GM21786 (cell line): ENCODE measurements at regions not wholly inside any gene's neighbourhood (a gene's known extent, or its start where the extent isn't known, plus 50 kb on each side); places are given as distances from the start of the nearest gene placed in this dataset.
"Not testable (repeated sequence)": the region's sequence is repeated elsewhere in the genome, so short reads cannot be mapped to it uniquely, and the experiment has no call there.

Experiments used
- ATAC-seq: cut with Tn5 transposase; IDR thresholded peaks from one replicate; pipeline ENCODE4 v1.9.1; 2021; ENCODE audit not compliant: unreplicated experiment

DNA sequence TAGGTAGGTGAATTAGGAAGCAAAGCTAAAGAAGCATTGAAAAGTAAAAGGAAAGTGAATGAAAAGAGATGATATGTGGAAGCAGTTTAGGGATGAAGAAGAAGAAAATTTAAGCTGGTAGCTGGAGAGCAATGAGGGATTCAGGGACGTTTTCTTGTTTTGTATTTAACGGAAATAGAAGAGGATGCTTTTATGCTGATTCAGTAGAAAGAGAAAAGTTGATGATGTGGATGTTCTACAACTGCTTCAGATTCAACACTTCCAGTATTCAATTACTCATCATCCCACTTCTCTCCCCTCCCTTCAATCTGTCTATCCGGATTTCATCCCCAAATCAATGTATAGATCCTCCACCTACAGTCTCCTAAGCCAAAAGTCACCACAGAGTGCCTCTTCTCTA lies 448.2 kb upstream of the CCDC54 start:
- ATAC-seq, result no peak

DNA sequence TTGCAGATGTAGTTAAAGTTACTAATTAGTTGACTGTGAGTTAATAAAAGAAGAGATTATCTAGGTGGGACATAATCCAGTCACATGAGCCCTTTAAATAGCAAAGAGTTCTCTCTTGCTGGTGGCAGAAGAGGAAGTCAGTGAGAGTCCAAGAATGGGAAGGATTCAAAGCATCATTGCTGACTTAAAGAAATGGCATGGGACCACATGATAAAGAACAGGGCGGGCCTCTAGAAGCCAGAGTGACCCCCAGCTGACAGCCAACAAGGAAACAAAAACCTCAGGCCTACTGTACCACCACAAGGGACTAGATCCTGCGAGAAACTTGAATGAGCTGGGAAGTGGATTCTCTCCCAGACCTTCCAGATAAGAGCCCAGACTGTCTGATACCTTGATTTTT lies 447.2 kb upstream of the CCDC54 start:
- no peak for ATAC-seq

DNA sequence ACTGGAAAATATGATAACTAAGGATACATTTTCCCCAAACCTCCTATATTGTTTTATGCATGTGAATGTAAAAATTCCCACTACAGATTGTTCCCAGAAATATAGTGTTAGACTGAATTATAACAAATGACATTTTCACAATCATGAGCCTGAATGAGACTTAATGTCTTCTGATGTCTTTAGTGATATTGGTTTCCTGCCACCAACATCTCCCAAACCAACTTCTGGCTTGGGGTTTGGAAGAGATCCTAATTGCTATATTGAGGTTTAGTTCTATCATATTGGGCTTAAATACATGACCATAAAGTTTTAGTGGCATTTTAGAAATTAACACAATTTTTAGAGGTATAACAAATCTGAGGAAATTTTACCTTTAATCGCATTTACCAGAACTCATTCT lies 445.3 kb upstream of the CCDC54 start:
- ATAC-seq, result no peak

DNA sequence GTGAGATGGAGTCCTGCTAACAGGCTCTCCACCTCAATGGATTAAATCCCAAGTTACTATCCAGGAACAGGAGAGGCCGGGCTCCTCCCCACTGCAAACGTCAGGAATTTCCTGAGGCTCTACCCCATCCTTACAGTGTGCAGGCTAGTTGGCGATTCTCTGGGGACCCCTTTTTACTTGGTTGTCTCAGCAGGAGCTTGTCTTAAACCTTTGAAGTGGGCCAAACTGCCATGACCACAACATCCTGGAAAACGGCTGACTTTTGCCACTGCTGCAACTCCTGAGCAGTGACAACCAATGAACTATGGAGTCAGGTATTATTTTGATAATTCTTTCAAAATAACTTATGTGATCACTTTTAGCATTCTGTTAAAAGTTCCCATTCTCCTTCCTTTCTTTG lies 440.9 kb upstream of the CCDC54 start:
- ATAC-seq, result no peak

DNA sequence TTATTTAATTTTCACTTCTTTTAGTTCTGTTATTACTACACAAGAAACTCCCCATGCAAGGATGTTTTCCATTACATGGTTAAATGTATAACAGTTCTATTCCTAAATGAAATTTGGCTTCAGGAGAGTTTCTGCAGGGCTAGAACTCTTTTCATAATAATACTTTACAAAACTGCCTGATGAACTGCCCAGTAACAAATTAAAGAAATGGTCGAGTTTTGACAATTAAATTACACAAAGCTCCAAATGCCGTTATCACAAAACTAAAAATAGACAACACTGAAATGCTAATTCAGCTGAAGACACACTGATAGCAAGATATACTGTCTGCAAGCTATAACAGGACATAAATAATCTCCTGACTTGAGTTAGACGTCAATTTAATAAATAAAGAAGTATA lies 435.2 kb upstream of the CCDC54 start:
- no peak for ATAC-seq

DNA sequence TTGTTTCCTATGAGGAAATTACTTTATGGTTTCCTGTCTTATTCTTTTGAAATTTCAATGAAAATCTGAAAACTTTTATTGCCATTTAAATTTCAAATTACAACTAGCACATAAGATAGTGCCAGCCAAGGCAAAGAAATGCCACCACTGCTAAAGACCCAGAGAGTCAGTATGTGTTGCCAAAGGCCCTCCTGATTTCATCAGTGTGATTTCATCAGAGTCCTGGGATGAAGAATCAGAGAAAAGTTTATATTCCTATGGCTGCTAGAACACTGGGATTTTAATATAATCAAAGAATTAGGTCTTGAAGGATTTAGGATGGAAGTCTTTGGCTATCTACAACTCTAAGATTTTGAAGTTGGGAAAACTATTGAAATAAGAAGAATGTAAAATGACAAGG lies 434.2 kb upstream of the CCDC54 start:
- ATAC-seq, result no peak

DNA sequence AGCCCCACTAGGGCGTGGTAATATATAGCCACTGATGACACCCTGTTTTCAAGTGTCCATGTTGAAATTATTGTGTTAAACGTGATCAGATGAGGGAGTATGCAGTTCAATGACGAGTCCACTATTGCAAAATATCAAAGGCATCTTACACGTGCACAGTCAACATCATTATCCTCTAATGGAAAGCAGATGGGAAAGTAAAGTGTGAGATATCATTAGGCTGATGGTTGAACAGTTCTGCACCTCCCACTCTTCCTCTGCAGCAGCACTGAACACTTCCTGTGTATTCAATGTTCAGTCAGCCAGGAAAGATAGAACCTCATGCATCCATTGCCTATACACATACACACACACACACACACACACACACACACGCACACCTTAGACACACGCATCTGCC lies 431.8 kb upstream of the CCDC54 start:
- no peak for ATAC-seq

DNA sequence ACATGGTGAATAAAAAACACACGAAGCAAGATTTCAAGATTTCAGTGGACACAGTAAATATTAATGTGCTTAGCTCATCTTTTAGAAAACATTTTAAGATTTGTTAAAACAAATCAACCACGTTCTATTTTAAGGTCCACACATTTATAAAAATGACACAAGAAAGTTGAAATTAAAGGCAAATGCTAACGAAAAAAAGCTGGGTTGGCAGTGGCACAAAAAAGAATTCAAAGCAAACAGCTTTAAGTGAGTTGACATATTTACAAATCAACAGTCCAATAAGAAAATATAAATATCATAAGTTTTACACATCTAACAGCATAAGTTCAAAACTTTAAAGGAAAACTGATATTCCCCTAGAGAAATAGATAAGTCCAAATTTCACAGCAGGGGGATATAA lies 430.4 kb upstream of the CCDC54 start:
- ATAC-seq, result no peak

DNA sequence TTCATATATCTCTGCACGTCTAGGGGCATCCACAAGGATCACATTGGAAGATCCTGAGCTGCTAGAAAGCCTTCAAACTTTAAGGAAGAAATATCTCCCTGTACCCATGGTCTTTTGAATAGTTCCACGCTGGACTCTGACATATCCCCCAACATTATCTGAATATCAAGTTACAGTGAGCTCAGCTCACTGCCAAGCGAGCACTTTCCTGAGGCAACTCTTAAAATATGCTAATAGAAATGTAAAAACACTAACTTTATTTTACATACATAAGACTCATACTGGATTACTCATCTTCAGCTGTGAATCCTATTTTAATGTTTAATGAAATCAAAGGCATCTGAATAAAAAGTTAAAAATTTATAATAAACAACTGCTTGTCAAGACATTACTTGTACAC lies 420.2 kb upstream of the CCDC54 start:
- no peak for ATAC-seq

DNA sequence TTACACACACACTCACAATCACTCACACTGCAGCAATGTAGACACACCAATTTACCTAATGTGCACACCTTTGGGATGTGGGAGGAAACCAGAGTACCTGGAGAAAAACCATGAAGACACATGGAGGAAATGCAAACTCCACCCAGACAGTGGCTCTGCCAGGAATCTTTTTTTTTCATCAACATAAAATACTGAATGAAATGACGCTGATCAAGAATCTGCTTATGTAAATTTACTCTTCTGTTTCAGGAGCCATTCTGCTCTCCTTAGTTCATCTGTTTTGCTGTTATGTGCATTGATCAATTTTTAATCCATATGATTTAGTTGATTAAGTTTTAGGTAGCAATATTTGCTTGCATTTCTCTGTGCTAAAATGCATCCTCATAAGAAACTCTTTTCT lies 414.2 kb upstream of the CCDC54 start:
- no peak for ATAC-seq

DNA sequence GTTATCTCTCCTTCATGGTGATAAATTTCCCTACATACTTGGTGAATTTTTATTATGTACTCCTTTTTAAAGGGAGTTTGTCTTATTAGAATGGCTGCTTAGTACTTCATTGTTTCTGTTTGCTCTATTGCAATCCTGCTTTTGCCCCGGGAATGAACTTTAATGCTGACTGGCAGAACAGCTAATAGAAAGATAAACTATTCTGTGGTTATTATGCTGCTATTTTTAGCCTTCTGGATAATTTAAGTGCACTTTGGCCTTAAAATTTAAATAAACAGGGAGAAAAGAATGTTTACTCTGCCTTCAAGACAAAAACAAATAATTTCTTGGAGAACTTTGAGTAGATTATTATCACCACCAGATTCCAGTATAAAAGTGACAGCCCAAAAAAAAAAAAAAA lies 413.8 kb upstream of the CCDC54 start:
- ATAC-seq, result no peak

DNA sequence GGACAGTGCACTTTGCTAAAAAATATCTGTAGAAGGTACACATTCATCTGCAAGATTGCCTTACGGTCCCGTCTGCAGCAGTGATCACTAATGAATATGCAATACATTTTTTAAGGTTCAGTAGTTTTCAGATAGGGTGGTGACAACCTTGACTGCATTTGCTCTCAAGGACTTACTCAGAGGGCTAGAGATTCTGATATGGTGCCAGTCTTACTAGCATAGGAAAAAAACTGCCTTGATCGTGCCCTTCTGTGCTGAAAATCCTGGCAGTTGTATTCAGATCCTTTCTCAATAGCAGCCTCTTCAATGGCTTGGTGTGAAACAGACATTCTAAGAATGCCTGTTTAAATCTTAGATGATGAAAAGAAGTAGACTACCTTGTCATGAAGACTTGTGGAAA lies 411.9 kb upstream of the CCDC54 start:
- no peak for ATAC-seq

DNA sequence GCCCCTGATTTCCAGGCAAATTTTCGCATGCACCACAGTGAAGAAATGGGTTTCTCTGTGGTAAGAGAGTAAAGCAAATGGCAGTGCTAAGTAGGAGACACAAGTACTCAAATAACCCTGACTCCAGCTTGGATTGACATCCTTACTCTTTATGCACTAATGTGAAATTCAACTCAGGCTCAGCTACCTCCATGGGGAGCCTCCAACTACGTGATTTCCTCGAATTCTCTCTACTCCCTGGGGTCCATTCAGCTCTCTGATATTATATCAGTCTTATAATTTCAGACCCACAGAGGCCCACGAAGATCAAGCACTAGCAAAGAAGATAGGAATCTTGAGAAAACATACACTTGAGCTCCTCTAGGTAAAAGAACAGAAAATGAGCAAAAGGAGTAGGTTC lies 407.6 kb upstream of the CCDC54 start:
- no peak for ATAC-seq

DNA sequence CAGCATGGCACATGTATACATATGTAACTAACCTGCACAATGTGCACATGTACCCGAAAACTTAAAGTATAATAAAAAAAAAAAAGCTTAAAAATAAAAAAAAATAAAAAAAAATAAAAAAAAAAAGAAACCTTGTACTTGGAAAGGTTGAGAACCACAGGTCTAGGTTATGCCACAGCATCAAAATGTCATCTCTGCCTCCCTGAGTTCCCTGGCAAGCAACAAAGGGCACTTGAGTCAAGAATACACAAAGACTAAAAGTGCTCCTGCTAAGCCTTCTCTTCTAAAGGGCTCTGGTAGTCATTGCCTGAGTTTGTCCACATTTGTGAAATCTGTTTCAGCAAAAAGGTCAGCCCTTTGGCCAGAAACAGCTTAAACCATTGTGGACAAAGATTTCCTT lies 395.8 kb upstream of the CCDC54 start:
- no peak for ATAC-seq

DNA sequence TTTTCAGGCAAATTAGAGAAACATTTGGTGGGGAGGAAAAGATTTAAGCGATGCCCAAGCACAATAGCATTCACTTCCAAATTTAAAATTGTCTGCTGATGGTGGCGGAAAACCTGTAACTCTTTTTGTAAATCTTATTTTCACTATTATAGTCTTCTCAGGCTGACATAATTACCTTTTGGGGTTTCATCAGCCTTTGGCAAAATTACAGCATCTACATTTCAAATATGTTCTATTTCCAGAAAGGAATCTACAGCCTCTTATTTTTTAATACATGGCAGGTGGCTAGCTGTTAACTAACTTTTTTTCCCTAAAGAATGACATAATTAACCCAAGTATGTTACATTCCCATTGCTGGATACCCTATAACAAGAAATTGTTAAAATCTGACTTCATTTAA lies 391.5 kb upstream of the CCDC54 start:
- ATAC-seq, result no peak

DNA sequence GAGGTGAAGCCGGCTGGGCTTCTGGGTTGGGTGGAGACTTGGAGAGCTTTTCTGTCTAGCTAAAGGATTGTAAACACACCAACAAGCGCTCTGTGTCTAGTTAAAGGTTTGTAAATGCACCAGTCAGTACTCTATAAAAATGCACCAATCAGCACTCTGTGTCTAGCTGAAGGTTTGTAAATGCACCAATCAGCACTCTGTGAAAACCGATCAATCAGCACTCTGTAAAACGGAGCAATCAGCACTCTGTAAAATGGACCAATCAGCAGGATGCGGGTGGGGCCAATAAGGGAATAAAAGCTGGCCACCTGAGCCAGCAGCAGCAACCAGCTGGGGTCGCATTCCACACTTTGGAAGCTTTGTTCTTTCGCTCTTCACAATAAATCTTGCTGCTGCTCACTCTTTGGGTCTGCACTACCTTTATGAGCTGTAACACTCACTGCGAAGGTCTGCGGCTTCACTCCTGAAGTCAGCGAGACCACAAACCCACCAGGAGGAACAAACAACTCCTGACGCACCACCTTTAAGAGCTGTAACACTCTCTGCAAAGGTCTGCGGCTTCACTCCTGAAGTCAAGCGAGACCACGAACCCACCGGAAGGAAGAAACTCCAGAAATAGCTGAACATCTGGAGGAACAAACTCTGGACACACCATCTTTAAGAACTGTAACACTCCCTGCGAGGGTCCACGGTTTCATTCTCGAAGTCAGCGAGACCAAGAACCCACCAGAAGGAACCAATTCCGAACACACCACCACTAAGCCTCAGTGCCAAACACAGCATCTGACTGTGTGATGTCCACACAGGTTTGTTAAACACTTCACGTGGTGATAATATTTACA lies 378.2 kb upstream of the CCDC54 start:
- ATAC-seq, result not testable (repeated sequence)

DNA sequence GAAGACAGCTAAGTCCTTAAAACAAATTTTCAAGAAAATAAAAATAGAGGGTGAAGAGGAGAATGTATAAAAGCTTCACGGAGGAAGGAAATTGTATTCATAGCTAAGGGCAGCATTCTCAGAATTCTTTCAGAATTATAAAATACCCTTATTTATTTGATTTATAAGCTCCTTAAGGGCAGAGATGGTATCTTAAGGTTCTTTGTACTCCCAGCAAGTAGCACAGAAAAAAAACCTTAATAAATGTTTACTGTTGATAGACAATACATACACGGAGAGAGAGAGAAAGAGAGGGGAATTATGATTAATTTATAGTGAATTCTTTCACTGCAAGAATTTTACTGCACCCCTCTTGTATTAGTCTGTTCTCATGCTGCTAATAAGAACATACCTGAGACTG lies 375.6 kb upstream of the CCDC54 start:
- ATAC-seq, result no peak

DNA sequence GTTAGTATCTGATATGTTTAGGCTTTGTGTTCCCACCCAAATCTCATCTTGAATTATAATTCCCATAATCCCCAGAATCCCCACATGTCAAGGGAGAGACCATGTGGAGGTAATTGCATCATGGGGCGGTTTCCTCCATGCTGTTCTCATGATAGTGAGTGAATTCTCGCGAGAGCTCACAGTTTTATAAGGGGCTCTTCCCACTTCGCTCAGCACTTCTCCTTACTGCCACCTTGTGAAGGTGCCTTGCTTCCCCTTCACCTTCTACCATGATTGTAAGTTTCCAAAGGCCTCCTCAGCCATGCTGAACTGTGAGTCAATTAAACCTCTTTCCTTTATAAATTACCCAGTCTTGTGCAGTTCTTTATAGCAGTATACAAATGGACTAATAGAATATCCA lies 371.9 kb upstream of the CCDC54 start:
- ATAC-seq, result not testable (repeated sequence)

DNA sequence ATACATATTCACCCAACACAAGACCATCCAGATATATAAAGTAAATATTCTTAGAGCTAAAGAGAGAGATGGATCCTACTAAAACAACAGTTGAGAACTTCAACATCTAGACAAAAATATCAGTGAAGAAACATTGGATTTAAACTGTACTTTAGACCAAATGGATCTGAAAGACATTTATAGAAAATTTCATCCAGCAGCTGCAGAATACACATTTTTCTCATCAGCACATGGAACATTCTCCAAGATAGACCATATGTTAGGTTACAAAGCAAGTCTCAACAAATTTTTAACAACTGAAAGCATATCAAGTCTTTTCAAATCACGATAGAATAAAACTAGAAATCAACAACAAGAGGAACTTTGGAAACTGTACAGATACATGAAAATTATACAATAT lies 369.0 kb upstream of the CCDC54 start:
- no peak for ATAC-seq

DNA sequence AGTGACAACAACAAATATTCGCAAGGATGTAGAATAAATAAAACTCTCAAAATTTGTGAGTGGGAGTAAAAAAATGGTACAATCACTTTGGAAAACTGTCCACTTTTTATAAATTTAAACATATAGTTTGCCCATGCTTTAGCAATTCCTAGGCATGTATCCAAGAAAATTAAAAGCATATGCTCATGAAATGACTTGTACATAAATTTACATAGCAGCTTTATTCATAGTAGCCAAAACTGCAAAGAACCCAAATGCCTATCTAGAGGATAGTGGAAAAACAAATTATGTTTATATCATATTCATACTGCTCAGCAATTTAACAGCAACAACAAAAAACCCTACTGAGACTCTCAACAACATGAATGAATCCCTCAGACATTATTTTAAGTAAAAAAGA lies 363.6 kb upstream of the CCDC54 start:
- no peak for ATAC-seq

DNA sequence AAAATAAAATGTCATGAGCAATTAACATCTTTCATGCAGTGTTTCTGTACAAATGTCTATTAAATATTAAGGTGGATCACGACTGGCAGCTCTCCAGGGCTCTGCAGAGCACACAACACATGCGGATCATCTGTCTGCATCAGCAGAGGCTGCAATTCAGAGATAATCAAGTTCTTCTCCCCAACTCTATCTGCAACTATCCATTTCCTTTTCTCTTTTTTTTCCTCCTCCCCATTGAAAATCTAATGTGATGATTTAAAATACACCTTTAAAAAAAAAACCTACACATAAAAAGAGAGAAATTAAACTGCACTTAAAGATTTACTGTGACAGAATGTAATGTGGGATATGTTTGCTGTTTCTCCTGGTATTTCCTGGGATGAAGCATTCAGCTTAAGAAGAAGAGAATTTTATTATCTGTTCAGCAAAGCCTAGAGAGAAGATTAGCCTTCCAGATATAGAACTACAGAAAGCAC lies 352.6 kb upstream of the CCDC54 start:
- no peak for ATAC-seq

DNA sequence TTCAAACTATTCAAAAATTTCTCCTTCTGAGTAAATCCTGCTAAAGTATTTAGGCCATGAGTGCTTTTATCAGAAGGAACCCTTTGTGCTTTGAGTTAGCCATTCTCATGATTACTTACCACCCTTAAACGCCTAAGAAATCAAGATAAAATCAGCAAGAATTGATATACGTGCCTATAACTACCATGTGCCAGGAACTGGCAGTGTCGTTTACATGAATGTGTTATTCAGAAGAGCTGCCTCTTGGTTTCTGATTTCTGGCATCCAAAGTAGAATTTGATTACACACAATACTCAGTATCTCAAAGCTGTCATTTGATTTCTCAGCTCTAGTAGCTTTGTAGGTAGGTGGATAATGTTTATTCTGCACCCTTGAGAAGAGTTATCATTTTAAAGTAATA lies 351.3 kb upstream of the CCDC54 start:
- ATAC-seq, result no peak

DNA sequence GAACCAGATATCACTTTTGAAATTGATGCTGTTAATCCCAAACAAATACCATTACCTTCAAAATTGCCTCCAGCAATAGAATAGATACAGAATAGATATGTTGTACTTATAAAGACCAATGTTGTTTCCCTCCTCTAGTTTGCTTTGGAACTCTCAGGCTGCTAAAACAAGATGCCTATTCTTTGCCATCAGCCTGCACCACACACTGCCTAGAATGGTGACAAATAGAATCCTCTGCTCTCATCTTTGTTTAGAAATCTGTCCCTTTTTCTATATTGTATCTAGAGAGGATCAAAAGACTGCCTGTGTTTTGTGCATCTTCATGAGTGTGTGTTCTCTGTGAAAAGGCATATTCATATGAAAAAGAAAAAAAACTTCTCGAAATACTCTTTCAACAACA lies 349.2 kb upstream of the CCDC54 start:
- ATAC-seq, result no peak
